Esophagus squamous epithelium (tissue), 5 donors: ENCODE measurements at regions not wholly inside any gene's neighbourhood (a gene's known extent, or its start where the extent isn't known, plus 50 kb on each side); places are given as distances from the start of the nearest gene placed in this dataset.

ENCODE experiments used
- DNase-seq: peaks from one replicate; lab custom pipeline; 2025; lab: John Stamatoyannopoulos, UW
- H3K27ac ChIP-seq, 4 donors: fragments of 200-600 bp; sonication (generic); one replicate each; pipeline ENCODE4 v1.5.1; 2016 to 2019; ENCODE audit warnings: mild to moderate bottlenecking in 1 of 4
- H3K27me3 ChIP-seq, 4 donors: fragments of 200-600 bp; sonication (generic); 1 replicate in 3 of 4; 2 replicates in 1 of 4; pipeline versions ENCODE4 v1.5.1 to v1.6.0; 2017 to 2021; ENCODE audit warnings: antibody characterized with exemption in 1 of 4
- H3K36me3 ChIP-seq, 3 donors: fragments of 200-600 bp; sonication (generic); one replicate each; pipeline ENCODE4 v1.5.1; 2016 to 2019
- H3K4me1 ChIP-seq, 3 donors: fragments of 200-600 bp; sonication (generic); one replicate each; pipeline ENCODE4 v1.5.1; 2017 to 2019
- H3K4me3 ChIP-seq, 4 donors: fragments of 200-600 bp; sonication (generic); 1 replicate in 3 of 4; 2 replicates in 1 of 4; pipeline ENCODE4 v1.5.1; 2016 to 2019; ENCODE audit warnings: mild to moderate bottlenecking in 2 of 4, moderate library complexity in 1 of 4
- H3K9me3 ChIP-seq, 3 donors: fragments of 200-600 bp; sonication (generic); one replicate each; pipeline ENCODE4 v1.5.1; 2016 to 2019
- POLR2A ChIP-seq, 4 donors: fragments of 450-650 bp; IDR thresholded peaks; one replicate each; pipeline ENCODE4 v1.6.1; 2017; ENCODE audit warnings: antibody characterized with exemption in 4 of 4, mild to moderate bottlenecking in 4 of 4, moderate library complexity in 3 of 4
- WGBS, 2 donors: methylation state at CpG; one replicate each; pipeline ENCODE4 v1.1.5; 2018; 5-methylcytosine and 5-hydroxymethylcytosine counted together
- intact Hi-C: fragments of 100-400 bp; cut with DNase I; formaldehyde crosslinking; loops from one replicate; pipeline ENCODE4 v1.15.0; 2022
- TF ChIP-seq, protein P1 (sequence below), 6 experiments: fragments of 450-650 bp in 4 of 6; fragments of 200-600 bp in 2 of 6; sonication (generic) in 2 of 6; IDR thresholded peaks; one replicate each; pipeline ENCODE4 v1.5.1; 2016 to 2019; ENCODE audit warnings: antibody characterized with exemption in 6 of 6, mild to moderate bottlenecking in 4 of 6, moderate library complexity in 4 of 6
- donor health status: DM: yes; HTN: yes; CAD: no.

DNA sequence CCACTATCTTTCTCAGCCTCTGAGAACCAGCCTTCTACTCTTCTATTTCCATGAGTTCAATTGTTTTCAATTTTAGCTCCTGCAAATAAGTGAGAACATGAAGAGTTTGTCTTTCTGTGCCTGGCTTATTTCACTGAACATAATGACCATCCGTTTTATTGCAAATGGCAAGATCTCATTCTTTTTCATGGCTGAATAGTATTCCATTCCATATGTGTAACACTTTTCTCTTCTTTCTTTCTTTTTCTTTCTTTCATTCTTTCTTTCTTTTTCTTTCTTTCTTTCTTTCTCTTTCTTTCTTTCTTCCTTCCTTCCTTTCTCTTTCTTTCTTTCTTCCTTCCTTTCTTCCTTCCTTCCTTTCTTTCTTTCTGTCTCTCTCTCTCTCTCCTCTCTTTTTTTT is 228.7 kb downstream of the SHOX start:
- no peak overlapping the region for H3K4me3 ChIP-seq
- H3K4me1 ChIP-seq = no peaks in the 10 kb centered on the region
- H3K36me3 ChIP-seq = no peaks in the 10 kb centered on the region
- H3K27ac ChIP-seq = no peak overlapping the region
- WGBS, 2 donors = 77 to 85% methylated on average over 1 of the region's 1 CpG
- peaks cover 0 to 17% (median 0%) of the 10 kb centered on the region in 3 donors for H3K9me3 ChIP-seq
- TF ChIP-seq, protein P1, sequence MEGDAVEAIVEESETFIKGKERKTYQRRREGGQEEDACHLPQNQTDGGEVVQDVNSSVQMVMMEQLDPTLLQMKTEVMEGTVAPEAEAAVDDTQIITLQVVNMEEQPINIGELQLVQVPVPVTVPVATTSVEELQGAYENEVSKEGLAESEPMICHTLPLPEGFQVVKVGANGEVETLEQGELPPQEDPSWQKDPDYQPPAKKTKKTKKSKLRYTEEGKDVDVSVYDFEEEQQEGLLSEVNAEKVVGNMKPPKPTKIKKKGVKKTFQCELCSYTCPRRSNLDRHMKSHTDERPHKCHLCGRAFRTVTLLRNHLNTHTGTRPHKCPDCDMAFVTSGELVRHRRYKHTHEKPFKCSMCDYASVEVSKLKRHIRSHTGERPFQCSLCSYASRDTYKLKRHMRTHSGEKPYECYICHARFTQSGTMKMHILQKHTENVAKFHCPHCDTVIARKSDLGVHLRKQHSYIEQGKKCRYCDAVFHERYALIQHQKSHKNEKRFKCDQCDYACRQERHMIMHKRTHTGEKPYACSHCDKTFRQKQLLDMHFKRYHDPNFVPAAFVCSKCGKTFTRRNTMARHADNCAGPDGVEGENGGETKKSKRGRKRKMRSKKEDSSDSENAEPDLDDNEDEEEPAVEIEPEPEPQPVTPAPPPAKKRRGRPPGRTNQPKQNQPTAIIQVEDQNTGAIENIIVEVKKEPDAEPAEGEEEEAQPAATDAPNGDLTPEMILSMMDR (IDR thresholded peaks at IDR 0.05) = no peak
- no peak for TF ChIP-seq POLR2A (IDR thresholded peaks at IDR 0.05)
- H3K27me3 ChIP-seq = no peaks in the 10 kb centered on the region
- intact Hi-C loops = no loop called here
- DNase-seq = no peak

DNA sequence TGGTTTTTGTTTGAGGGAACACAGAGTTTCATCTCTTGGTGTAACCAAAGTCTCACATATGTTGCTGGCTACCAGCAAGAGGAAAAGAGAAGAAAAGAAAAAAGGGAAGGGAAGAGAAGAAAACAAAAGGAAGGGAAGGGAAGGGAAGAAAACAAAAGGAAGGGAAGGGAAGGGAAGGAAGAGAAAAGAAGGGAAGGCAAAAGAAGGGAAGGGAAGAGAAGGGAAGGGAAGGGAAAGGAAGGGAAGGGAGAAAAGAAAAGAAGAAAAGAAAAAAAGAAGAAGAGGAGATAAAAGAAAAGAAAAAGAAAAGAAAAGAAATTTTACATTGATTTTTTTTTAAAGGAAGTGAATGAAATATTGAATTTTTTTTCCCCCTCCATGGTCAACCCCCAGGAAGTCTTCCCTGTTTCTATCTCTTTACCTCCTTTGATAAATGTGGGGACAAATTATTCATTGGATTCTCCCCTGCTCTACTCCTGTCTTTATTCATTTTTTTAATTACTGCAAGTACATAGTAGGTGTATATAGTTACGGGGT is 228.0 kb downstream of the SHOX start:
- H3K4me1 ChIP-seq = no peaks in the 10 kb centered on the region
- TF ChIP-seq, protein P1 (IDR thresholded peaks at IDR 0.05) = no peak
- TF ChIP-seq POLR2A (IDR thresholded peaks at IDR 0.05) = no peak
- no peak overlapping the region for H3K4me3 ChIP-seq
- H3K9me3 ChIP-seq = peaks cover 0 to 13% (median 0%) of the 10 kb centered on the region in 3 donors
- DNase-seq = no peak
- H3K27ac ChIP-seq = no peak overlapping the region
- no peaks in the 10 kb centered on the region for H3K36me3 ChIP-seq
- 86 to 92% methylated on average over 1 of the region's 1 CpG for WGBS, 2 donors
- no peaks in the 10 kb centered on the region for H3K27me3 ChIP-seq
- intact Hi-C loops = no loop called here

DNA sequence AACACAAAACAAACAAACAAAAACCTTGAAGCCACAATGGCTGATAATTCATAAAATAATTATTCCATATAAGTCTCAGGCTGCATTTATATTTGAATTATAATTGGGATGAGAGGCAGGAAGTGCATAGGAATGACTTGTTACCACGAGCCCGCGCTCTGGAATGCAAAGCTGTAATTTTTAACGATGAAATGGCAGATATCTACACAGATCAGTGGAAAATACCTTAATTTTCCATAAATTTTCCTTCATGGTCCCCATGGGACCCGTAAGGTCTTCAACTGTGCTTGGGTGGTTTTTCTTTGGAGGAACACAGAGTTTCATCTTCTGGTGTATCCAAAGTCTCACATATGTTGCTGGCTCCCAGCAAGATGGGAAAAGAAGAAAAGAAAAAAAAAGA is 226.8 kb downstream of the SHOX start:
- no peaks in the 10 kb centered on the region for H3K27me3 ChIP-seq
- DNase-seq = no peak
- peaks cover 0 to 13% (median 0%) of the 10 kb centered on the region in 3 donors for H3K9me3 ChIP-seq
- H3K27ac ChIP-seq = no peak overlapping the region
- no peaks in the 10 kb centered on the region for H3K4me1 ChIP-seq
- intact Hi-C loops = no loop called here
- no peaks in the 10 kb centered on the region for H3K36me3 ChIP-seq
- WGBS, 2 donors = 75 to 82% methylated on average over 5 of the region's 5 CpGs
- no peak for TF ChIP-seq POLR2A (IDR thresholded peaks at IDR 0.05)
- TF ChIP-seq, protein P1 (IDR thresholded peaks at IDR 0.05) = no peak
- H3K4me3 ChIP-seq = no peak overlapping the region

DNA sequence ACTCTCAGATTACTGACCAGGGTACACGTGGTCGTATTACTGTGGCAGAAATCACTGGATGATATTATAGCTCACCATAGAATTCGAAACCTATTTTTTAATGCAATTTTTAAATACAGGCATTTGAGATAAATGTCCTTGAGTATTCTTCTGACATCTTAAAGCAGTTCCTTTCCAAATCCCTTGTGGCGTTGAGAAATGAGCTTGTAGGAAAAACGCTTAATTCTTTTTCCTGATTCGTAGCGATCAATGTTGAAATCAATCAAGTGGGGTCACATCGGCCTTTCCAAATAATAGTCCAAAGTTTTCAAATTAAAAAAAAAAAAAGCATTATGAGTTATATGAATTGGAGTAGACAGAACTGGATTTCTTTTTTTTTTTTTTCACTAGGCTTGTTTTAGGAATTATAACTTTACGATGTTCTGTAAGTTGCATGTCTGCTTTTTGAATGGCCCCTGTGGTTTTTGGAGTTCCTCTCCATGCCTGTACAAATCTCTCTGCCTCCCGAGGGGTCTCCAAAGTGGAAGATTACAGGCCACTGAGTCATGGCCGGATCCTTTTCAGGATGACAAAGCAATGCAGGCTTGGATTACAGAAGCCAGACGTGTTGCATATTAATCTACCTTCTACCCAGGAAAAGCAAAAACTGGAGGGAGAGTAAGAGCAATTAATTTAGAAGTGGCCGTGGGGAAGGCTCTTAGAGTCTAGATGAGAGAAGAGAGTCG is 226.1 kb downstream of the SHOX start:
- no peaks in the 10 kb centered on the region for H3K36me3 ChIP-seq
- intact Hi-C loops = no loop called here
- no peak for TF ChIP-seq POLR2A (IDR thresholded peaks at IDR 0.05)
- TF ChIP-seq, protein P1 (IDR thresholded peaks at IDR 0.05) = no peak

DNA sequence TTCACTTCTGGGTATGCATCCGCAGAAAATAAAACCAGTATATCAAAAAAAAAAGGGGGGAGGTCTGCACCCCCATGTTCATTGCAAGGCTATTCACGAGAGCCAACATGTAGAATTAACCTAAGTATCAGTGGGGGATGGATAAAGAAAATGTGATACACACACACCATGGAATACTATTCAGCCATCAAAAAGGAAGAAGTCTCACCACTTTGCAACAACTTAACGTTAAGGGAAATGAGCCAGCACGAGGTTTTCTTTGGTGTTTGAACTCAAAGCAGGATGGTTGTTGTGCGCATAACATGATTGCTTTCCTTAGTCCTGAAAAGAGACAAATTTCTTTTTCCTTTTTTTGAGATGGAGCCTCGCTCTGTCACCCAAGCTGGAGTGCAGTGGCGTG is 222.7 kb downstream of the SHOX start:
- no peak for DNase-seq
- no peaks in the 10 kb centered on the region for H3K27me3 ChIP-seq
- H3K9me3 ChIP-seq = no peaks in the 10 kb centered on the region
- 80 to 89% methylated on average over 7 of the region's 7 CpGs for WGBS, 2 donors
- H3K4me1 ChIP-seq = no peaks in the 10 kb centered on the region
- TF ChIP-seq, protein P1 (IDR thresholded peaks at IDR 0.05) = no peak
- TF ChIP-seq POLR2A (IDR thresholded peaks at IDR 0.05) = no peak
- no peak overlapping the region for H3K27ac ChIP-seq
- intact Hi-C loops = no loop called here
- no peak overlapping the region for H3K4me3 ChIP-seq
- no peaks in the 10 kb centered on the region for H3K36me3 ChIP-seq

More for the DNA sequence above, 226.1 kb downstream of the SHOX start:
- DNase-seq = no peak
- no peak overlapping the region for H3K4me3 ChIP-seq
- WGBS, 2 donors = 56 to 62% methylated on average over 13 to 14 of the region's 14 CpGs
- H3K4me1 ChIP-seq = no peaks in the 10 kb centered on the region
- no peak overlapping the region for H3K27ac ChIP-seq
- no peaks in the 10 kb centered on the region for H3K27me3 ChIP-seq
- H3K9me3 ChIP-seq = peaks cover 0 to 13% (median 0%) of the 10 kb centered on the region in 3 donors
